Thyroid gland (tissue), 4 donors: ENCODE measurements at regions not wholly inside any gene's neighbourhood (a gene's known extent, or its start where the extent isn't known, plus 50 kb on each side); places are given as distances from the start of the nearest gene placed in this dataset.

ENCODE experiments used
- DNase-seq, 2 donors: peaks; one replicate each; pipeline ENCODE4 v3.0.0-alpha.2; 2019
- H3K27ac ChIP-seq, 3 donors: fragments of 200-600 bp; sonication (generic); 1 replicate in 2 of 3; 2 replicates in 1 of 3; pipeline ENCODE4 v1.5.1; 2016 to 2019; ENCODE audit warnings: mild to moderate bottlenecking in 1 of 3, moderate library complexity in 1 of 3
- H3K27me3 ChIP-seq: fragments of 200-600 bp; sonication (generic); one replicate; pipeline ENCODE4 v1.5.1; 2019
- H3K36me3 ChIP-seq, 2 donors: fragments of 200-600 bp; sonication (generic); one replicate each; pipeline ENCODE4 v1.5.1; 2016 to 2019
- H3K4me1 ChIP-seq, 2 donors: fragments of 200-600 bp; sonication (generic); one replicate each; pipeline ENCODE4 v1.5.1; 2017 to 2019
- H3K4me3 ChIP-seq, 3 donors: fragments of 200-600 bp; sonication (generic); replicated peaks in 1 of 3; 1 replicate in 2 of 3; 2 replicates in 1 of 3; pipeline ENCODE4 v1.5.1; 2016; ENCODE audit warnings: mild to moderate bottlenecking in 1 of 3
- H3K9me3 ChIP-seq: fragments of 200-600 bp; sonication (generic); one replicate; pipeline ENCODE4 v1.5.1; 2017
- CTCF ChIP-seq, 6 experiments: fragments of 200-600 bp in 3 of 6; fragments of 450-650 bp in 3 of 6; sonication (generic) in 3 of 6; IDR thresholded peaks; one replicate each; pipeline ENCODE4 v1.5.1; 2016 to 2019; ENCODE audit warnings: antibody characterized with exemption in 6 of 6, mild to moderate bottlenecking in 2 of 6, inconsistent platforms in 1 of 6, moderate library complexity in 1 of 6
- POLR2A ChIP-seq, 2 donors: fragments of 450-650 bp; IDR thresholded peaks; one replicate each; pipeline ENCODE4 v1.6.1; 2017; ENCODE audit warnings: antibody characterized with exemption in 2 of 2, mild to moderate bottlenecking in 2 of 2, moderate library complexity in 1 of 2
- WGBS, 2 donors: methylation state at CpG; one replicate each; pipeline ENCODE4 v1.1.5; 2017; 5-methylcytosine and 5-hydroxymethylcytosine counted together
- intact Hi-C: fragments of 100-400 bp; cut with DNase I; formaldehyde crosslinking; loops from one replicate; pipeline ENCODE4 v1.15.1; 2023

- Histone ChIP-seq H3K4me1 (no peaks in the 10 kb centered on the region), H3K27ac (no peak overlapping the region), H3K36me3 (no peaks in the 10 kb centered on the region), H3K4me3 (no peak overlapping the region), H3K27me3 (no peaks in the 10 kb centered on the region), H3K9me3 (no peaks in the 10 kb centered on the region)
- intact Hi-C loops, result no loop called here
- DNase-seq, result no peak
- 65 to 74% methylated on average over 3 of the region's 3 CpGs for WGBS, 2 donors
- TF ChIP-seq POLR2A (IDR thresholded peaks at IDR 0.05) (no peak), CTCF (IDR thresholded peaks at IDR 0.05) (no peak)
Measured at GRCh38 chr3:39593341-39593740, 125.9 kb downstream of the MOBP start.

- Histone ChIP-seq H3K4me3 (no peak overlapping the region), H3K27ac (no peak overlapping the region), H3K9me3 (no peaks in the 10 kb centered on the region), H3K36me3 (no peaks in the 10 kb centered on the region), H3K27me3 (no peaks in the 10 kb centered on the region), H3K4me1 (no peaks in the 10 kb centered on the region)
- no peak for DNase-seq
- 38 to 52% methylated on average over 2 of the region's 2 CpGs for WGBS, 2 donors
- intact Hi-C loops, result no loop called here
- TF ChIP-seq CTCF (IDR thresholded peaks at IDR 0.05), result no peak
- no peak for TF ChIP-seq POLR2A (IDR thresholded peaks at IDR 0.05)
Measured at GRCh38 chr3:39601241-39601640, 133.8 kb downstream of the MOBP start.

GRCh38 chr3:39605837-39606236 lies 138.4 kb downstream of the MOBP start:
- no peak for DNase-seq
- TF ChIP-seq CTCF (IDR thresholded peaks at IDR 0.05) (no peak), POLR2A (IDR thresholded peaks at IDR 0.05) (no peak)
- no peaks in the 10 kb centered on the region for H3K36me3 ChIP-seq
- intact Hi-C loops, result no loop called here
- H3K4me1 ChIP-seq, result no peaks in the 10 kb centered on the region
- H3K4me3 ChIP-seq, result no peak overlapping the region
- no peaks in the 10 kb centered on the region for H3K27me3 ChIP-seq
- 90 to 93% methylated on average over 1 of the region's 1 CpG for WGBS, 2 donors
- no peaks in the 10 kb centered on the region for H3K9me3 ChIP-seq
- H3K27ac ChIP-seq, result no peak overlapping the region

- Histone ChIP-seq H3K36me3 (no peaks in the 10 kb centered on the region), H3K27me3 (no peaks in the 10 kb centered on the region), H3K9me3 (no peaks in the 10 kb centered on the region), H3K4me1 (no peaks in the 10 kb centered on the region), H3K27ac (no peak overlapping the region), H3K4me3 (no peak overlapping the region)
- no peak for TF ChIP-seq CTCF (IDR thresholded peaks at IDR 0.05)
- TF ChIP-seq POLR2A (IDR thresholded peaks at IDR 0.05), result no peak
- intact Hi-C loops, result no loop called here
- 90 to 93% methylated on average over 1 of the region's 1 CpG for WGBS, 2 donors
- DNase-seq, result no peak
Measured at GRCh38 chr3:39626198-39626597, 158.7 kb downstream of the MOBP start.

- H3K27me3 ChIP-seq, result no peaks in the 10 kb centered on the region
- TF ChIP-seq POLR2A (IDR thresholded peaks at IDR 0.05) (no peak), CTCF (IDR thresholded peaks at IDR 0.05) (no peak)
- intact Hi-C loops, result no loop called here
- H3K4me1 ChIP-seq, result no peaks in the 10 kb centered on the region
- DNase-seq, result no peak
- H3K27ac ChIP-seq, result no peak overlapping the region
- WGBS, 2 donors, result 36 to 37% methylated on average over 5 of the region's 5 CpGs
- no peaks in the 10 kb centered on the region for H3K36me3 ChIP-seq
- H3K4me3 ChIP-seq, result no peak overlapping the region
- H3K9me3 ChIP-seq, result no peaks in the 10 kb centered on the region
Measured at GRCh38 chr3:39631136-39631535, 163.7 kb downstream of the MOBP start.
